ENCODE measurements at regions not wholly inside any gene's neighbourhood (a gene's known extent, or its start where the extent isn't known, plus 50 kb on each side); places are given as distances from the start of the nearest gene placed in this dataset.

DNA sequence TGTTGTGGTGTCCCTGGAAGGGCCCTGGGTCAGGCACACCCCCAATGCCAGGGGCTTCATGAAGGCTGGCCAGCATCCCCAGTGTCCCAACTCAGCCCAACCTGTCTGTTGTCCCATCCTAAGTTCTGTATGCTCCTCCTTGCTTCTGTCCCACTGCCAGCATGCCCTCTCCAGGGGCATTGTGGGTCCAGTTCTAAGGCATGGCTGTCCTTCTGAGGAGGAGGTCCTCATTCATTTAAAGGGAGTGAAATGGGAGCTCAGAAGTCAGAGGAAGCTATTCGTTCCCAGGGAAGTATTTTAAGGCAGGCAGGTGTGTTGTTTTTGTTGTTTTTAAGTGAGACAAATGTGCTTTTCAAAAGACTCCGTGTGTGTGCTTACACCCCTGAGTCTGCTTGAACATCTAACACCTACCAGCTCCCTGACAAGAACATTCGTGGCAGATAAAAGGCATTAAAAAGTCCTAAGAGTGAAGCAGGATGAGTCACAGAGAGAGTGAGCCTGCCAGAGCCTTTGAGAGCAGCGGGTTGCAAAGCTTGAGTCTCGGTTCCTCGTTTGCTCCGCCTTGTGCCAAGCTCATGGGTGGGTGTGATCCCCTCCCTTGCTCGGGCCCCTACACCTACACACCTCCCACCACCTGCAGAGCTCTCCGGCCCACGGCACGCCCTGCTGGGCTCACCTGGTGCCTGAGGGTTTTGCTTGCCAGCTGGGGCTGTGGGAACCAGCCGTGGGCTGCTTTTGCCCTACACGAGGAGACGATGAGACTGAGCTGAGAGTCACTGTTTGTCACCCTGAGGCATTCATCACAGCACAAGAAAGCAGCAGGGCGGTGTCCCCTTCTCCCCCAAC, 183.4 kb upstream of the TOPAZ1 start:
- TF ChIP-seq GABPA (IDR thresholded peaks at IDR 0.05; ENCODE audit: low read depth): no peak
- TF ChIP-seq, protein P1, sequence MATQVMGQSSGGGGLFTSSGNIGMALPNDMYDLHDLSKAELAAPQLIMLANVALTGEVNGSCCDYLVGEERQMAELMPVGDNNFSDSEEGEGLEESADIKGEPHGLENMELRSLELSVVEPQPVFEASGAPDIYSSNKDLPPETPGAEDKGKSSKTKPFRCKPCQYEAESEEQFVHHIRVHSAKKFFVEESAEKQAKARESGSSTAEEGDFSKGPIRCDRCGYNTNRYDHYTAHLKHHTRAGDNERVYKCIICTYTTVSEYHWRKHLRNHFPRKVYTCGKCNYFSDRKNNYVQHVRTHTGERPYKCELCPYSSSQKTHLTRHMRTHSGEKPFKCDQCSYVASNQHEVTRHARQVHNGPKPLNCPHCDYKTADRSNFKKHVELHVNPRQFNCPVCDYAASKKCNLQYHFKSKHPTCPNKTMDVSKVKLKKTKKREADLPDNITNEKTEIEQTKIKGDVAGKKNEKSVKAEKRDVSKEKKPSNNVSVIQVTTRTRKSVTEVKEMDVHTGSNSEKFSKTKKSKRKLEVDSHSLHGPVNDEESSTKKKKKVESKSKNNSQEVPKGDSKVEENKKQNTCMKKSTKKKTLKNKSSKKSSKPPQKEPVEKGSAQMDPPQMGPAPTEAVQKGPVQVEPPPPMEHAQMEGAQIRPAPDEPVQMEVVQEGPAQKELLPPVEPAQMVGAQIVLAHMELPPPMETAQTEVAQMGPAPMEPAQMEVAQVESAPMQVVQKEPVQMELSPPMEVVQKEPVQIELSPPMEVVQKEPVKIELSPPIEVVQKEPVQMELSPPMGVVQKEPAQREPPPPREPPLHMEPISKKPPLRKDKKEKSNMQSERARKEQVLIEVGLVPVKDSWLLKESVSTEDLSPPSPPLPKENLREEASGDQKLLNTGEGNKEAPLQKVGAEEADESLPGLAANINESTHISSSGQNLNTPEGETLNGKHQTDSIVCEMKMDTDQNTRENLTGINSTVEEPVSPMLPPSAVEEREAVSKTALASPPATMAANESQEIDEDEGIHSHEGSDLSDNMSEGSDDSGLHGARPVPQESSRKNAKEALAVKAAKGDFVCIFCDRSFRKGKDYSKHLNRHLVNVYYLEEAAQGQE (IDR thresholded peaks at IDR 0.05; ENCODE audit: insufficient replicate concordance, low read depth): no peak
- no peak for TF ChIP-seq POLR2AphosphoS5 (IDR thresholded peaks at IDR 0.05; ENCODE audit: low read depth)
- no peak for TF ChIP-seq SPI1 (IDR thresholded peaks at IDR 0.05; ENCODE audit: borderline replicate concordance, low read depth)
- TF ChIP-seq, protein P2, sequence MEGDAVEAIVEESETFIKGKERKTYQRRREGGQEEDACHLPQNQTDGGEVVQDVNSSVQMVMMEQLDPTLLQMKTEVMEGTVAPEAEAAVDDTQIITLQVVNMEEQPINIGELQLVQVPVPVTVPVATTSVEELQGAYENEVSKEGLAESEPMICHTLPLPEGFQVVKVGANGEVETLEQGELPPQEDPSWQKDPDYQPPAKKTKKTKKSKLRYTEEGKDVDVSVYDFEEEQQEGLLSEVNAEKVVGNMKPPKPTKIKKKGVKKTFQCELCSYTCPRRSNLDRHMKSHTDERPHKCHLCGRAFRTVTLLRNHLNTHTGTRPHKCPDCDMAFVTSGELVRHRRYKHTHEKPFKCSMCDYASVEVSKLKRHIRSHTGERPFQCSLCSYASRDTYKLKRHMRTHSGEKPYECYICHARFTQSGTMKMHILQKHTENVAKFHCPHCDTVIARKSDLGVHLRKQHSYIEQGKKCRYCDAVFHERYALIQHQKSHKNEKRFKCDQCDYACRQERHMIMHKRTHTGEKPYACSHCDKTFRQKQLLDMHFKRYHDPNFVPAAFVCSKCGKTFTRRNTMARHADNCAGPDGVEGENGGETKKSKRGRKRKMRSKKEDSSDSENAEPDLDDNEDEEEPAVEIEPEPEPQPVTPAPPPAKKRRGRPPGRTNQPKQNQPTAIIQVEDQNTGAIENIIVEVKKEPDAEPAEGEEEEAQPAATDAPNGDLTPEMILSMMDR (IDR thresholded peaks at IDR 0.05; ENCODE audit: insufficient read depth, low read length): no peak
- H3K27ac ChIP-seq (replicated peaks): no peak overlapping the region
- peaks cover 2% of the 10 kb centered on the region for H3K27me3 ChIP-seq (ENCODE audit: insufficient read depth, poor library complexity, severe bottlenecking)
- DNase-seq (ENCODE audit: low read depth in 1 of 2, low spot score in 1 of 2): no peak
- H3K4me3 ChIP-seq (replicated peaks; ENCODE audit: insufficient read depth, low read length): no peak overlapping the region

DNA sequence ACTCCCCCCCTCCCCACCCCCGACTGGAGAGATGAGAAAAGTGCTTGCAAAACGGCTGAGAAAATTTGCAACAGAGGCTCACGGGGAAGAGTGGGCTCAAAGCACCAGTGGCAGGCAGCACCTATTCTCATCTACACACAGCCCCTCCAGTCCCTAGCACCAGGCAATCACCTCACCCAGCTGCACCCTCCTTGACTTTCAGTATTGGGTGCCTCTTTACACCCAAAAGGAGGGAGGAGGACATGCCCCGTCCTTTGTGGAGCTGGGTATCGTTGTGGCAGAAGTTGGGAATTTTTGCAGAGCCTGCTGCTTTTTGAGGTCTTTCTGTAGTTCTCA, 182.8 kb upstream of the TOPAZ1 start:
- DNase-seq (ENCODE audit: low read depth in 1 of 2, low spot score in 1 of 2): no peak
- Histone ChIP-seq H3K27ac (replicated peaks) (no peak overlapping the region), H3K4me3 (replicated peaks; ENCODE audit: insufficient read depth, low read length) (no peak overlapping the region), H3K27me3 (ENCODE audit: insufficient read depth, poor library complexity, severe bottlenecking) (peaks cover 2% of the 10 kb centered on the region)
- TF ChIP-seq, protein P1 (IDR thresholded peaks at IDR 0.05; ENCODE audit: insufficient replicate concordance, low read depth): no peak
- TF ChIP-seq SPI1 (IDR thresholded peaks at IDR 0.05; ENCODE audit: borderline replicate concordance, low read depth) (no peak), POLR2AphosphoS5 (IDR thresholded peaks at IDR 0.05; ENCODE audit: low read depth) (no peak), GABPA (IDR thresholded peaks at IDR 0.05; ENCODE audit: low read depth) (no peak)
- TF ChIP-seq, protein P2 (IDR thresholded peaks at IDR 0.05; ENCODE audit: insufficient read depth, low read length): no peak

DNA sequence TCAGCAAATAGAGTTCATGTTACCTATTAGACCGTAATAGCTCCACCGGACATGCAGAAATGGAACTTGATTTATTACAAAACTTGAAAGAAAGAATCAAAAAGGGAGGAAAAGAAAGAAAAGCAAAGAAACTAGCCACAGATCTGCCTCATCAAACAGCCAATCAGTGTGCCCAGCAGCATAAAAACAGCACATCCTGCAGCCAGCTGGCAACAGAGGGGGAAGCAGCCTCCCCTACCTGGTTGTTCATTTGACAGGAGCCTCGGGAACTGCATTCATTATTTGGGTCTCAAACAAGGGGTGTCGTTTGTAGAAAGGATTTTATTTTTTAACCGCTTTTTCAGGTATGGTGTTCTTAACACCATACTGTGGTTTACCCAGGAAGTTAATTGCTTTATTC, 181.5 kb upstream of the TOPAZ1 start:
- Histone ChIP-seq H3K27ac (replicated peaks) (no peak overlapping the region), H3K4me3 (replicated peaks; ENCODE audit: insufficient read depth, low read length) (no peak overlapping the region), H3K27me3 (ENCODE audit: insufficient read depth, poor library complexity, severe bottlenecking) (peaks cover 2% of the 10 kb centered on the region)
- TF ChIP-seq POLR2AphosphoS5 (IDR thresholded peaks at IDR 0.05; ENCODE audit: low read depth): no peak
- TF ChIP-seq, protein P2 (IDR thresholded peaks at IDR 0.05; ENCODE audit: insufficient read depth, low read length): no peak
- TF ChIP-seq, protein P1 (IDR thresholded peaks at IDR 0.05; ENCODE audit: insufficient replicate concordance, low read depth): no peak
- no peak for TF ChIP-seq GABPA (IDR thresholded peaks at IDR 0.05; ENCODE audit: low read depth)
- no peak for TF ChIP-seq SPI1 (IDR thresholded peaks at IDR 0.05; ENCODE audit: borderline replicate concordance, low read depth)
- DNase-seq (ENCODE audit: low read depth in 1 of 2, low spot score in 1 of 2): no peak

All from HL-60 (cell line).